MM.1S (cell line): ENCODE measurements at regions not wholly inside any gene's neighbourhood (a gene's known extent, or its start where the extent isn't known, plus 50 kb on each side); places are given as distances from the start of the nearest gene placed in this dataset.

Source experiments
- DNase-seq: peaks from one replicate; pipeline ENCODE4 v3.0.0-alpha.2; 2015
- H2AFZ ChIP-seq: fragments of 300-600 bp; sonication (generic); 2 replicates; pipeline ENCODE4 v1.6.0; 2016; ENCODE audit warnings: antibody characterized with exemption, low read length
- H3F3A ChIP-seq: fragments of 300-600 bp; sonication (generic); 2 replicates; pipeline ENCODE4 v1.6.1; 2016; ENCODE audit warnings: mild to moderate bottlenecking, antibody characterized with exemption, low read length, moderate library complexity, mixed read lengths; ENCODE audit not compliant: insufficient read depth
- H3K27ac ChIP-seq: fragments of 300-600 bp; sonication (generic); 2 replicates; pipeline ENCODE4 v1.5.1; 2016; ENCODE audit warnings: mild to moderate bottlenecking, low read length
- H3K27me3 ChIP-seq: fragments of 300-600 bp; sonication (generic); replicated peaks from 2 replicates; pipeline ENCODE4 v1.6.0; 2016; ENCODE audit warnings: low read length; ENCODE audit not compliant: insufficient read depth
- H3K36me3 ChIP-seq: fragments of 300-600 bp; sonication (generic); replicated peaks from 2 replicates; pipeline ENCODE4 v1.6.1; 2016; ENCODE audit warnings: mild to moderate bottlenecking, low read length, mixed read lengths; ENCODE audit not compliant: insufficient read depth
- H3K4me1 ChIP-seq: fragments of 300-600 bp; sonication (generic); 2 replicates; pipeline ENCODE4 v1.6.1; 2016; ENCODE audit warnings: low read length, mixed read lengths
- H3K4me2 ChIP-seq: fragments of 300-600 bp; sonication (generic); 2 replicates; pipeline ENCODE4 v1.6.0; 2016; ENCODE audit warnings: low read depth, low read length
- H3K4me3 ChIP-seq: fragments of 300-600 bp; sonication (generic); 2 replicates; pipeline ENCODE4 v1.5.1; 2016; ENCODE audit warnings: low read length, mixed read lengths
- H3K79me2 ChIP-seq: fragments of 300-600 bp; sonication (generic); 2 replicates; pipeline ENCODE4 v1.6.1; 2016; ENCODE audit warnings: mixed run types, low read length, mixed read lengths
- H3K9ac ChIP-seq: fragments of 300-600 bp; sonication (generic); 2 replicates; pipeline ENCODE4 v1.6.1; 2016; ENCODE audit warnings: low read length, mixed read lengths
- H3K9me2 ChIP-seq: fragments of 300-600 bp; sonication (generic); replicated peaks from 2 replicates; pipeline ENCODE4 v1.6.1; 2016; ENCODE audit warnings: mild to moderate bottlenecking, low read length, mixed read lengths; ENCODE audit not compliant: insufficient read depth
- H3K9me3 ChIP-seq: fragments of 300-600 bp; sonication (generic); replicated peaks from 2 replicates; pipeline ENCODE4 v1.6.1; 2016; ENCODE audit warnings: mild to moderate bottlenecking, low read length, mixed read lengths; ENCODE audit not compliant: insufficient read depth
- H4K20me1 ChIP-seq: fragments of 300-600 bp; sonication (generic); 2 replicates; pipeline ENCODE4 v1.6.1; 2016; ENCODE audit warnings: mild to moderate bottlenecking, low read length, moderate library complexity, mixed read lengths; ENCODE audit not compliant: insufficient read depth
- EZH2 ChIP-seq: fragments of 300-600 bp; sonication (generic); optimal IDR thresholded peaks from 2 replicates; pipeline ENCODE3; 2017; ENCODE audit warnings: low read depth, mild to moderate bottlenecking, antibody characterized with exemption, low read length, mixed read lengths
- EZH2phosphoT487 ChIP-seq: fragments of 300-600 bp; sonication (generic); IDR thresholded peaks from 2 replicates; pipeline ENCODE4 v1.6.1; 2018; ENCODE audit warnings: antibody characterized with exemption, low read length
- TF ChIP-seq, protein P1 (sequence below): fragments of 300-600 bp; sonication (generic); IDR thresholded peaks from 2 replicates; pipeline ENCODE4 v1.5.1; 2016; ENCODE audit warnings: antibody characterized with exemption, low read length, mixed read lengths

DNA sequence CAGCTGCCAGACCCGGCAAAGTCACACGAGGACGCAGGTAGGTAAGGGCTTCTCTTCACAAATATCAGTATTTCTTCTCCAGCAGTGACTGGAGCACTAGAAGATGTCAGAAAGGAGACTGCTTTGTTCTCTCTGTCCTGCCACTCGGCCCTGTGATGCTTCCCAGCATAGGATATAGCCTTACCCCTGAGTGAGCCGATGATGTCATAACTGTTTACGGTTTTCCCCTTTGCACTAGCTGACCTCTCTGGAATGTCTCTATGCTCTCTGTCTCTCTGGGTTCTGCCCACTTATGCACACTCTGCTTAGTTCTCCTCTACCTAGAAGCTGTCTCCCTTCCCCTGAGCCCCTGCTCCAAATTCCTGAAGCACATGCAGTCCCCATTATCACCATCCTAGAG lies 167.5 kb upstream of the PODXL start:
- no peak overlapping the region for H2AFZ ChIP-seq
- no peaks in the 10 kb centered on the region for H3F3A ChIP-seq
- no peaks in the 10 kb centered on the region for H4K20me1 ChIP-seq
- no peak for DNase-seq
- no peak overlapping the region for H3K27ac ChIP-seq
- TF ChIP-seq EZH2phosphoT487 (no peak), EZH2 (no peak)
- TF ChIP-seq, protein P1, sequence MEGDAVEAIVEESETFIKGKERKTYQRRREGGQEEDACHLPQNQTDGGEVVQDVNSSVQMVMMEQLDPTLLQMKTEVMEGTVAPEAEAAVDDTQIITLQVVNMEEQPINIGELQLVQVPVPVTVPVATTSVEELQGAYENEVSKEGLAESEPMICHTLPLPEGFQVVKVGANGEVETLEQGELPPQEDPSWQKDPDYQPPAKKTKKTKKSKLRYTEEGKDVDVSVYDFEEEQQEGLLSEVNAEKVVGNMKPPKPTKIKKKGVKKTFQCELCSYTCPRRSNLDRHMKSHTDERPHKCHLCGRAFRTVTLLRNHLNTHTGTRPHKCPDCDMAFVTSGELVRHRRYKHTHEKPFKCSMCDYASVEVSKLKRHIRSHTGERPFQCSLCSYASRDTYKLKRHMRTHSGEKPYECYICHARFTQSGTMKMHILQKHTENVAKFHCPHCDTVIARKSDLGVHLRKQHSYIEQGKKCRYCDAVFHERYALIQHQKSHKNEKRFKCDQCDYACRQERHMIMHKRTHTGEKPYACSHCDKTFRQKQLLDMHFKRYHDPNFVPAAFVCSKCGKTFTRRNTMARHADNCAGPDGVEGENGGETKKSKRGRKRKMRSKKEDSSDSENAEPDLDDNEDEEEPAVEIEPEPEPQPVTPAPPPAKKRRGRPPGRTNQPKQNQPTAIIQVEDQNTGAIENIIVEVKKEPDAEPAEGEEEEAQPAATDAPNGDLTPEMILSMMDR = no peak
- no peaks in the 10 kb centered on the region for H3K27me3 ChIP-seq
- no peaks in the 10 kb centered on the region for H3K79me2 ChIP-seq
- H3K9me2 ChIP-seq = no peaks in the 10 kb centered on the region
- no peak overlapping the region for H3K4me2 ChIP-seq
- no peaks in the 10 kb centered on the region for H3K9me3 ChIP-seq
- no peaks in the 10 kb centered on the region for H3K36me3 ChIP-seq
- H3K9ac ChIP-seq = no peak overlapping the region
- no peaks in the 10 kb centered on the region for H3K4me1 ChIP-seq
- H3K4me3 ChIP-seq = no peak overlapping the region

GRCh38 chr7:131722371-131722770 lies 165.9 kb upstream of the PODXL start:
- Histone ChIP-seq H3K9me3 (no peaks in the 10 kb centered on the region), H3K4me3 (no peak overlapping the region), H3K79me2 (no peaks in the 10 kb centered on the region), H2AFZ (no peak overlapping the region), H3K9ac (no peak overlapping the region), H3K9me2 (no peaks in the 10 kb centered on the region), H3K36me3 (no peaks in the 10 kb centered on the region), H3K4me1 (no peaks in the 10 kb centered on the region), H3K27ac (no peak overlapping the region), H3K4me2 (no peak overlapping the region), H3F3A (no peaks in the 10 kb centered on the region), H3K27me3 (no peaks in the 10 kb centered on the region), H4K20me1 (no peaks in the 10 kb centered on the region)
- TF ChIP-seq, protein P1 = no peak
- no peak for TF ChIP-seq EZH2phosphoT487
- no peak for TF ChIP-seq EZH2
- DNase-seq = no peak

GRCh38 chr7:131721660-131722059 lies 165.2 kb upstream of the PODXL start:
- H2AFZ ChIP-seq = no peak overlapping the region
- no peak overlapping the region for H3K4me3 ChIP-seq
- no peak overlapping the region for H3K27ac ChIP-seq
- H3F3A ChIP-seq = no peaks in the 10 kb centered on the region
- H4K20me1 ChIP-seq = no peaks in the 10 kb centered on the region
- no peak overlapping the region for H3K4me2 ChIP-seq
- TF ChIP-seq, protein P1 = no peak
- TF ChIP-seq EZH2phosphoT487 (no peak), EZH2 (no peak)
- no peaks in the 10 kb centered on the region for H3K9me2 ChIP-seq
- H3K27me3 ChIP-seq = no peaks in the 10 kb centered on the region
- no peaks in the 10 kb centered on the region for H3K36me3 ChIP-seq
- no peaks in the 10 kb centered on the region for H3K9me3 ChIP-seq
- no peaks in the 10 kb centered on the region for H3K79me2 ChIP-seq
- no peaks in the 10 kb centered on the region for H3K4me1 ChIP-seq
- no peak overlapping the region for H3K9ac ChIP-seq
- DNase-seq = no peak
